ENCODE measurements at regions not wholly inside any gene's neighbourhood (a gene's known extent, or its start where the extent isn't known, plus 50 kb on each side); places are given as distances from the start of the nearest gene placed in this dataset.
"Not testable (repeated sequence)": the region's sequence is repeated elsewhere in the genome, so short reads cannot be mapped to it uniquely, and the experiment has no call there.

DNA sequence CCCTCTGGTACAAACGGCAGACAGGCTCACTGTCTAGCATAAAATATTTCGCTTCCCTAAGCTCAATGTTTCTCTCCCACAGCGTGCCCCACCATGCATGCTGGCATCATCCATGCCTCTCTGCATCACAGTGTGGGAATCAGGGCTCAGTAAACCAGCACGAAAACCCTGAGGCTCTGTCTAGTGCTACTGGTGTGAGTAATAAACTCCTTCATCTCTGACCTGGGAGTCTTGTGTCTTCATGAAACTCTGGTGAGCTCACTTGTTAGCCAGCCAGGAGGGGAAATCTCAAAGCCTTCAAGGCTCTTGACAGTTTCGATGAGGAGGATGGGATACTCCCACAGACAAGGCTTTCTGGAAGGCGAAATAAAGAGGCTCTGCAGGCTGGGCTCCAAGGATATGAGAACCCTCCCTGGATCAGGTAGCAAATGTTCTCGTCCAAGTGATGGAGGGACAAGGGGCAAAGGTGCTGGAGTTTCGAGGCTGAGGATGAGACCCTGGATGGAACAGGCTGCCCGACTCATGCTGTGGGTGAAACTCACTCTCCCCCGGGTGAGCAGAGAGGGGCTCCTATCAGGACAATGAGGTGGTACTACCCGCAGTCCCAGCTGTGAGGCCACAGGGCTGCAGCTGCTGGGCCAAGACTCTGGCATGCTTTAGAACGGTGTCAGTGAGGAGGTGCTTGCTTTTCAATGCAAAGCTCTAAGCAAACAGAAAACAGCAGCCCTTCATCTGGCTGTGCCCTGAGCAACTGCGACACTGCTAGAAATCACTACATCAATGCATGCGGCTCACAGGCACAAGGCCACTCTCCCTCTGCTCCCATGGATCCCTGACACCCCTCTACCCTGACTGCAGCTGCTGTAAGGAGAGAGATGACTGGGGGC lies 69.3 kb downstream of the SHANK2 start:
- FAIRE-seq (no peak), DNase-seq (ENCODE audit: low spot score) (no peak)

DNA sequence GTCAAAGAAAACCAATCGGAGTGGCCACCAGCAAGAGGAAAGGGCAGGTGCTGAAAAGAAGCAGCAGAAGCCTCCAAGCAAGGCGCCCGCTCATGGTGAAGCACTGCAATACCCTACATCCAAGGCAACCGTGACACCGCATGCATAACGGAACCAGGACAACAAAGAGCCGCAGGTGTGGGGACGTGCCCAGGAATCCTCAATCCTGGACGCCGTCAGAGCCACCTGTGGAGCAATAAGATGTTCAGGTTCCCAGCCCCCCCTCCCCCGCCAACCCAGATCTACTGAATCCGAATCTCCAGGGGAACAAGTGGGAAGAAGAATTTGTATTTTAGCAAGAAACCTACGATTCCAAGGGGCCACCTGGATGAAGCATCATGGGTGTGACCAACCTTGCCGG lies 70.8 kb downstream of the SHANK2 start:
- FAIRE-seq, result no peak
- DNase-seq (ENCODE audit: low spot score), result no peak

DNA sequence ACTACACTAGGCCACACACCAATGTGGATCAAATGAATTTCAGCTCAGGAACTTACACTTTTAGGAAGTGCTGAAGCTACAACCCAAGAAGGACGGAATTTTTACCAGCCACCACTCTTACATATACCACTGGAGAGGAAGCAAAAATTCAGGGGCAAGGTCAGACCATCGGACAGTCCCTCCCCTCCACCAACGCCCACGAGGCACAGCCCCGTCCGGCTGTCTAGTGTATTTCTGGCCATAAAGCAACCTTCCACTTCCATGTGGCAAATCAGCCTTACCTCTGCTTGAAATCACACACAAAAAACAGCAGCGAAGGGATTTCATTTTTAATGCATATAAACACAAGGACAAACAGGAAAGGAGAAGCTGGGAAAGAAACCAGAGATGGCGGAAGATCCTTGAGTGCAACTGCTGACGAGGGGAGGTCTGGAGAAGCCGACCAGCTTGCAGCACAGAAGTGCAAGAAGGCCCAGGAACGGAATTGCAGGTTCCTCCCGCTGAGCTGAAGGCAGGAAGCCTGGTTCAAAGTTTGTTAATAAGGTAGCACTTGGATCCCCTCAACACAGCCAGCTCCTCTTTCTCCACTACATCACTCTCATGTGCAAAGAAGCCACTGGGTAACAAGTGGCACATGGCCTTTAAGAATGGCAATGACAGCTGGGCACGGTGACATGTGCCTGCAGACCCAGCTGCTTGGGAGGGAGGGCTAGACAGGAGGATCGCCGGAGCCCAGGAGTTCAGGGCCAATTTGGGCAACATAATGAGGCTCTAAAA lies 71.5 kb downstream of the SHANK2 start:
- FAIRE-seq (no peak), DNase-seq (ENCODE audit: low spot score) (no peak)

DNA sequence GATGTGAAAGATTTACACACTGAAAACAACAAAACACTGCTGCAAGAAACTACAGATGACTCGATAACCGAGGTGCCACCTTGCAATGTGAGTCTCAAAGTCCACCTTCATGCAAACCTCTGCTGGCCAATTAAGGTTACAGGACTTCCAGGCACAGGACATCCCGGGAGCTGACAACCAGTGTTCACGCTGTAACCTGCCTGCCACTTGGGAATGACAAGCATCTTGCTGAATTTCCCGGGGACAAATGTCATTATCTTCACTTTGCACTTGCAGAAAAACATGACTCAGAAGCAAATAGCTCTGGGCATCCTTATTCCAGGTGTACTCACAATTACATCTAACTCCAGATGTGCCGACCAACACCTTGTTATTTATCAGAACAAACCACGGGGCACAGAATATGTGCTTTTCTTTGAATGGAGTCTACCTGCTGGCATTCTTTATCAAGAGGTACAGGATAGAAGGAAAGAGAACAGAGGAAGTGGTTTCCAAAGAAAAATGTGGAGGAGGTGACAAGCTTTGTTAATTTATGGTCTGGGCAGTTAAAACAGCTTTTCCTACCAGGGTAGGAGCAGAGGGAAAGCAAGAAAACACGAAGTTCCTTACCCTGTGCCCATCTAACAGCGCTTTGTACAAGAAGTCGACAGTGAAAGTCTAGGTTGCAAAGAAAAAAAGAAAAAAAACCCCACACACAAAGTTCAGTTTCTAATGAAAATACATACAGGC lies 72.3 kb downstream of the SHANK2 start:
- DNase-seq (ENCODE audit: low spot score), result no peak
- FAIRE-seq, result no peak

DNA sequence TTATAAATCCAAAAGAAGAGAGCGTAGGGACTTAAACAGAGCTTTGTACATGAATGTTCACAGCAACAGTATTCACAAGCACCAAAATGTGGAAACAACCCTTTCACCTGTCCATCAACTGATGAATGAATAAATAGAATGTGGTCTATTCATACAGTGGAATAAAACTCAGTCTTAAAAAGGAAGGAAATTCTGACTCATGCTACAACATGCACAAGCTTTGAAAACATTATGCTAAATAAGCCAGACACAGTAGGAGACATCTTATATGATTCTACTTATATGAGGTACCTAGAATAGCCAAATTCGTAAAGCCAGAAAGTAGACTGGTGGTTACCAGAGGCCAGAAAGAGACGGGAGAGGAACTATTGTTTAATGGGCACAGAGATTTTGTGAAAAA lies 74.3 kb downstream of the SHANK2 start:
- FAIRE-seq (no peak), DNase-seq (ENCODE audit: low spot score) (no peak)

DNA sequence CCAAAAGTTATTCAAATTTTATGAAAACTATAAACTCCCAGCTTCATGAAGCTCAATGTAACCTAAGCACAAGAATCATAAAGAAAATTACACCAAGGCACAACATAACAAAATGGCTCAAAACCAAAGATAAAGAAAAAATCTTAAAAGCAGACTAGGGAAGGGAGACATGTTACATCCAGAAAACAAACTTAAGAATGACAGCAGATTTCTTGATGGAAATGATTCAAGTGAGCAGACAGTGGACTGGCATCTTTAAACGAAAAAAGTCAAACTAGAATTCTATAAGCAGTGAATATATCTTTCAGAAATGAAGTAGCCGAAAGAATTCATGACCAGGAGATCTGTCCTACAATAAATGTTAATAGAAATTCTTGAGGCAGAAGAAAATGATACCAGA lies 75.6 kb downstream of the SHANK2 start:
- DNase-seq (ENCODE audit: low spot score), result no peak
- no peak for FAIRE-seq

DNA sequence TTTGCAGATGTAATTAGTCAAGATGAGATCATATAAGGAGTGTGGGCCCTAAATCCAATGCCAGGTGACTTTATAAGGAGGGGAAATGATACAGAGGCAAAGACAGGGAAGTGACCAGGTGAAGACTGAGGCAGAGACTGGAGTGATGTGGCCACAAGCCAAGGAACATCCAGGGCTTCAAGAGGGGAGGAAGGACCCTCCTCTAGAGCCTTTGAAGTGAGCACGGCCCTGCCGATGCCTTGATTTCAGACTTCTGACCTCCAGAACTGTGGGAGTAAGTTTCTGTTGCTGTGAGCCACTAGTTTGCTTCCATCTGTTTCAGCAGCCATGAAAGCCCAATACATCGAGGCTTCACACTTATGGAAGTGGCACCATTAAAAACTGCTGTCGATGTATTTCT lies 78.7 kb downstream of the SHANK2 start:
- DNase-seq (ENCODE audit: low spot score), result no peak
- FAIRE-seq, result no peak

DNA sequence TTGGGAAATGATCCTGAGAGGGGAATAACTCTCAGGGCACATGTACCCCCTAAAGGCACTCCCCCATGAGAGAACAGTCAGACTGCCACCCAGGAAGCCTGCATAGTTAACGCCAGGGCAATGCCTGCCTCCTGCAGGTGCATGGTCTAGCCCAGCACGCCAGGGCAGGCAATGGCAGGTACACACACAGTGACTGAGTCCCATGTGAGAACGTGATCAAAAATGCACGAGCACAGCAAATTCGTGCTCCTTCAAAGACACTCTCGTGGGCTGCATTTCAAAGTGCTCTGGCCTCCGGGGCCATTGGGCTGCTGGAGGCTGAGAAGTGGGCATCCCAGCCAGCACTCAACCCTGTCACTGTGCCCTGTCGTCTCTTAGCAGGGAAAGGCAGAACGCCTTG lies 79.7 kb downstream of the SHANK2 start:
- no peak for DNase-seq (ENCODE audit: low spot score)
- FAIRE-seq, result peak; percentile 13

DNA sequence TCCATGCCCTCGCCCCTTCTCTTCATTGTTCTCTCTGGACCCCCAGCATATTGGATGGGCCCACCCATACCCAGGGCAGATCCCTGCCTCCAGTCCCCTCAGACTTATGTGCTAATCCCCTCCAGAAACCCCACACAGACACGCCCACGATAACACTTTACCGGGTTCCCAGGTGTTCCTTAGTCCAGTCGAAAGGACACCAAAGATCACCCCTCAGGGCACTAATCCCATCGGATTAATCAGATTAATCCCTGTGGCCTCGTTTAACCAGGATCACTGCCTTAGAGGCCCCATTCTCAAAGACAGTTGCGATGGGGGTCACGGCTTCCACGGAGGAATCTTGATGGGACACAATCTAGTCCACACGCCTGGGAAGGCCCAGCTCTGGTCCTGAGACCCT lies 80.8 kb downstream of the SHANK2 start:
- DNase-seq (ENCODE audit: low spot score), result no peak
- FAIRE-seq, result no peak

DNA sequence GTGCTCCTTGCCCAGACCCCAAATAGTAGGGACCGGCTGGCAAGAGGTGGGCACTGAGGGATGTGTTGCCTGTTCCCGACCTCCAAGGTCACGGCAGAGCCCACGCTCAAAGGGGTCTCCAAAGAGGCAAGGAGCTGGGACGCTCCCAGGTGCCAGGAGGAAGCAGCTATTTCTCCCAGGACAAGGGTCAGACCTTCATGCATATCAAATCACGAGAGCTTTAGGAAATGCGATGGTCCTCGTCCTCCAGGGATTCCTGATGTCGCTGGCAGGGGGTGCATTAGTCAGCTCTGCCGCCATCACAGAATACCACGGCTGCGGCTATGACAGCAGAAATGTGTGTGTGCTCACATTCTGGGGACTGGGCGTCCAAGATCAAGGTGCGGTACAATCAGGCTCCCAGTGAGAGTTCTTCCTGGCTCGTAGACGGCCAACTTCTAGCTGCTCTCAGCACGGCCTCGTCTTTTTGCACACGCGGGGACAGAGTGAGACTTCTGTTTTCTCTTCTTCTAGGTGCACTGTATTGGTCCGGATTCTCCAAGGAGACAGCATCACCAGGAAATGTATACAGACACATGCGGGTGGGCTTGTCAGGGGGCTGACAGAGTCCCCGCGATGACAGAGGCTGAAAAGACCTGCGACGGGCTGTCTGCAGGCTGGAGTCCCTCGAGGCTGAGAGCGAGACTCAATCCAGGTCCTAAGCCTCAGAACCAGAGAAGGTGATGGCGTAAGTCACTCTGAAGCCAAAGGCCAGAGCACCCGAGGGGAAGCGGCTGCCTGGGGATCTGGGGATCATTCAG lies 81.6 kb downstream of the SHANK2 start:
- no peak for FAIRE-seq

DNA sequence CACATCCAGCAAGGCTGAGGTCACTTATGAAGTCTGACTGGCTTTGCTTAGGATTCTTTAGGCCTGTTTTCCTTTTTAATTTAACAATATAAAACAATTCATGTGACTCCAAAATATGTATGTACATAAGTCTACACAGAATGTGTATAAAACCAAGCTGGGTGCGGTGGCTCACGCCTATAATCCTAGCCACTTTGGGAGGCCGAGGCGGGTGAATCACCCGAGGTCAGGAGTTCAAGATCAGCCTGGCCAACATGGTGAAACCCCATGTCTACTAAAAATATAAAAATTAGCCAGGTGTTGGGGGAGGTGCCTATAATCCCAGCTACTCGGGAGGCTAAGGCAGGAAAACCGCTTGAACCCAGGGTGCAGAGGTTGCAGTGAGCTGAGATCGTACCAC lies 83.1 kb downstream of the SHANK2 start:
- no peak for FAIRE-seq
- DNase-seq (ENCODE audit: low spot score), result no peak

More for the DNA sequence above, 81.6 kb downstream of the SHANK2 start:
- no peak for DNase-seq (ENCODE audit: low spot score)

DNA sequence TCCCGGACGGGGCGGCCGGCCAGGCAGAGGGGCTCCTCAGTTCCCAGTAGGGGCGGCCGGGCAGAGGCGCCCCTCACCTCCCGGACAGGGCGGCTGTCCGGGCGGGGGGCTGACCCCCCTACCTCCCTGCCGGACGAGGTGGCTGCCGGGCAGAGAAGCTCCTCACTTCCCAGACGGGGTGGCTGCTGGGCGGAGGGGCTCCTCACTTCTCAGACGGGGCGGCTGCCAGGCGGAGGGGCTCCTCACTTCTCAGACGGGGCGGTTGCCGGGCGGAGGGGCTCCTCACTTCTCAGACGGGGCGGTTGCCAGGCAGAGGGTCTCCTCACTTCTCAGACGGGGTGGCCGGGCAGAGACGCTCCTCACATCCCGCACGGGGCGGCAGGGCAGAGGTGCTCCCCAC lies 84.6 kb downstream of the SHANK2 start:
- not testable (repeated sequence) for FAIRE-seq

DNA sequence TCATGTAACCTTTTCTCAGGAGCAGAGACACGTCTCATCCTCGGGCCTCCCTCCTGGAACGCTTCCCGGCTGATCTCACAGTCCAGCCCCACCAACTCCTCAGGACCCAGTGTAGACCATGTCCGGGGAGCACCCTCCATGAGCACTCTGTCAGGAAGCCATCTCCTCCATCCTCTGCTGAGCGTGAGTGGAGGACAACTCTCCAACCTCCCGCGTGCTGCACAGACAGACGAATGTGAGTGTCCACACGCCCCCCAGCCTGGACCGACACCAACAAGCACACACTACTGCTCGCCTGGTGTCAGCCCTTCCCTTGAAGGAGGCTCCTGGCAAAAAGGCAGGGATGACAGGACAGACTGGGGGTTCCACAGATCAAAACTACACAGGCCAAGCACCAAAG lies 86.6 kb downstream of the SHANK2 start:
- DNase-seq (ENCODE audit: low spot score) (no peak), FAIRE-seq (no peak)

More for the DNA sequence above, 84.6 kb downstream of the SHANK2 start:
- not testable (repeated sequence) for DNase-seq (ENCODE audit: low spot score)

DNA sequence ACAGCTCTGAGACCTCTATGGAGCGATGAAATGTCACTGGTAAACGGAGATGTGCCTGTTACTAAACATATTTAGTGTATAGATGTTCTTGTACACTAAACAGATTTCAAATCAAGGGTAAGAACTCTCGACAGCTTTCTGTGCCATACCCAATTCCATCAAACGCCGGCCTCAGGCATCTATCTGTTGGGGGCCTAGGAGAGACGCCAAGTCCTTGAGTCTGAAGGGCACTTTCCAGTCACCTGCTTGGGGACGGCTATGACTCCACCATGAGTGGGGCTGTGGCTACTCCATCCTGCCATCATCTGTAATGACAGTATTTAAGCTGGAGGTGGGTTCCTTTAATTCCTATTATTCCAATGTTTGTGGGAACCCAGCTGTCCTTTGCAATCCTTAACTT lies 87.8 kb downstream of the SHANK2 start:
- DNase-seq (ENCODE audit: low spot score) (no peak), FAIRE-seq (no peak)

DNA sequence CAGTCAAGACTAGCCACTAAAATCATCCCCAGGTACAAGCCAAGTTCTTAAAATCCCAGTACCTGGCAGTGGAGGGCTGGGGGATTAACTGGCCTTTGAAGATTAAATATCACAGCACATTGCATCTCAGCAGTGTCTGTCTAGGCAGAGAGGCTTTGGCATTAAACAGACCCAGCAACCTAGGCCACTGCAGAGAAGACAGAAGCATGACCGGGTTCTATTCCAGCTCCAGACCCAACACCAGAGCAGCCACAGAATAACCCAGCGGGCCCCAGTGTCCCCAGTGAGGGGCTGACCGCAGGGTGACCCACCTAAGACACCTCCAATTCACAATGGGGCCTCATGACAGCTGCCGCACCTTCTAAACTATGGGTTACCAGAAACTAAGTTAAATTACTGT lies 88.2 kb downstream of the SHANK2 start:
- DNase-seq (ENCODE audit: low spot score) (no peak), FAIRE-seq (no peak)

DNA sequence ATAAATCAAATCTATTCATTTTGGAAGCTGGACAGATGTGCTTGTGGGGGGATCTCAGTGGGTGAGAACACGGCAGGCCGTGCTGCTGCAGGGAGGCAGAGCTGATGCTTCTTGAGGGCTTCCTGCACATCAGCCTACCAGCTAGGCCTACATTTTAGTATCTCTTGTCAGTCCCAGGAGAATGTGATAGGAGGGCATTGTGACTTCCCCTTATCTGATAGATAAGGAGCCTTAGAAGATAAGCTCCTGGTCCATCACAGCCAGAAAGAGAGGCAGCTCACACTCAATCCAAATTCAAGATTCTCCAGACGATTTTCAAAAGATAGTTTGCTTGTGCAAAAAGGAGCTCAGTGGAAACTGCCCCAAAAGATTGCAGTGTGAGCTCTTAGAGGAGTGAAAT lies 89.0 kb downstream of the SHANK2 start:
- FAIRE-seq, result no peak
- DNase-seq (ENCODE audit: low spot score), result no peak

DNA sequence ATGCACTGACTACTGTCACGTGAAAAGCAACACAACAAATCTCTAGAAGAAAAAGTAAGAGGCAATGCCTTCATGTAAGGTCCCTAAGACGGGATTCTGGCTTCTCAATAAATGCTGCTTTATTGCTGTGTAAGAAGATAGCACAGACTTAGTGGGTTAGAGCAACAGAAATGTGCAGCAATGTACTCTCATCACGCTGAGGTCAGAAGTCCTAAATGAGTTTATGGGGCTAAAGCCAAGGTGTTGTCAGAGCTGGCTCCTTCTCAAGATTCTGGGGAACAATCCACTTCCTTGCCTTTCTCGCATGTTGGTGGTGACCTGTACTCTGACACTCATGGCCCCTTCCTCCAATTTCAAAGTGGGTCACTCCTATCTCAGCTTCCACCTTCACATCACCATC lies 93.4 kb downstream of the SHANK2 start:
- FAIRE-seq (no peak), DNase-seq (ENCODE audit: low spot score) (no peak)

DNA sequence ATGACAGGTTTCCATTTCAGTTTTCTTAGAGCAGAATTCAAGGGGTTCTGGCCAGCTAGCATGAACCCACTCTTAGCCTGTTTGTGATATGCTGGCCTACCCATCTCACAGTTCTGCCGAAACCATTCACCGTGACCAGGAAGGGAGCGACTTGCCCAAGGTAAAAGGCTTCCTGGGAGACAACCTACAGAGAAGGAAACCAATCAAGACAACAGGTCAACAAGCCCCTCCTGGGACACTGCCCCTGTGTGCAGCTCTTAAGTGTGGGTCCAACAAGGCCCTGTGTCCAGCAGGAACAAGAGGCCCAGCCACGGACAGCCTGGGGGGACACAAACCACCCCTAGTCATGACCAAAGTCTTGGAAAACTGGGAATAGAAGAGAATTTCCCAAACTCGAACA lies 94.7 kb downstream of the SHANK2 start:
- not testable (repeated sequence) for FAIRE-seq; DNase-seq (ENCODE audit: low spot score)

DNA sequence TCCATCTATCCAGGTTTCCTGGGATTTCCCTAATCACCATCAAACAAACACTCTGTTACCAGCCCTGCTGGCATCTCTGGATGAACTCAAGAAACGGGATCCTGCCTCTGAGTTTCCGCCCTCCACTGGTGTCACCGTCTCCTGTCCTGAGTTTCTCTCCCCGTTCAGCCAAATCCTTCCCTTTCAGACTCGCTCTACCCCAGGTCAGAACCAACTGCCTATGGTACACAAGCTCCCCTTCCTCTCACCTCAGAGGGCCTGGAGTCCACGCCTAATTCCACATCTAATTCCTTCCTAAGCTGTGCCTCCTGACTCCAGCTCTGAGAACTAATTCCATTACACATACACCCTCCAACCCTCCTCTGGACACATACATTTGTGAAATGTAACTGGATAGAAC lies 96.1 kb downstream of the SHANK2 start:
- DNase-seq (ENCODE audit: low spot score) (no peak), FAIRE-seq (no peak)

DNA sequence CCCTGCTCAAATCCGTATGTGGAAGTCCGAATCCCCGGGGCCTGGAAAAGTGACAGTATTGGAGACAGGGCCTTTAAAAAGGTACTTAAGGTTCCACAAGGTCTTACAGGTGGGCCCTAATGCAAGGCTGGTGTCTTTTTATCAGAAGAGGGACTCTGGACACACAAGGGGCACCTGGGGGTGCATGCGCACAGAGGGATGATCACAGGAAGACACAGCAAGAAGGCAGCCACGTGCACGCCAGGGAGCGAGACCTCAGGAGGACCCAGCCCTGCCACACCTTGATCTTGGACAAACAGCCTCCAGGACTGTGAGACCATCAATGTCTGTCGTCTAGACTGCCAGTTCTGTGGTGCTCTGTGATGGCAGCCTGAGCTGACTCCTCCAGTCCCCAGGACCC lies 96.5 kb downstream of the SHANK2 start:
- FAIRE-seq (no peak), DNase-seq (ENCODE audit: low spot score) (no peak)

DNA sequence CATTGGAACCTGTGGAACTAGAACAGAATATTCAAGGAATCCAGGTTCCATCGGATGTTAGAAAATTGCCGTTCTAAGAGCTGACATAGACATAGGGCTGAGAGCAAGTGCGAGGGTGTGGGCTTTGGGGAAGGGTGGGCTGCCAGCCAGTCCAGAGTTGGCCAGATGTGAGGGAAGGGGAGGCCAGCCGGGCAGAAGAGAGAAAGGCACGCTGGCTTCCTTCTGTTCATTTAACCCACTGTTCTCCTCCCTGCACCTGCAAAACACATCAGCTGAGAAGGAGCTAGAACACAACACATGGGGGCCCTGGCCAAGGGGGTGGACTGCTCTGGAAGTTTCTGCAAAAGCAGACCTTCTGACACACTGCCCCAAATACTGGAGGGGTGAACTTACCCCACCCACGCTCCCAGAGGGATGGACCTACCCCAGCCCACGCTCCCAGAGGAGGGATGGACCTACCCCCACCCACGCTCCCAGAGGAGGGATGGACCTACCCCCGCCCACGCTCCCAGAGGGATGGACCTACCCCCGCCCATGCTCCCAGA lies 98.0 kb downstream of the SHANK2 start:
- no peak for DNase-seq (ENCODE audit: low spot score)
- FAIRE-seq, result no peak

Measured in urothelium cell line (cell line).